LNCAP (cell line): ENCODE measurements at regions not wholly inside any gene's neighbourhood (a gene's known extent, or its start where the extent isn't known, plus 50 kb on each side); places are given as distances from the start of the nearest gene placed in this dataset.

Source experiments
- CTCF ChIP-seq: fragments of 450-650 bp; IDR thresholded peaks from 2 replicates; pipeline ENCODE4 v1.5.1; 2017; ENCODE audit warnings: mild to moderate bottlenecking

DNA sequence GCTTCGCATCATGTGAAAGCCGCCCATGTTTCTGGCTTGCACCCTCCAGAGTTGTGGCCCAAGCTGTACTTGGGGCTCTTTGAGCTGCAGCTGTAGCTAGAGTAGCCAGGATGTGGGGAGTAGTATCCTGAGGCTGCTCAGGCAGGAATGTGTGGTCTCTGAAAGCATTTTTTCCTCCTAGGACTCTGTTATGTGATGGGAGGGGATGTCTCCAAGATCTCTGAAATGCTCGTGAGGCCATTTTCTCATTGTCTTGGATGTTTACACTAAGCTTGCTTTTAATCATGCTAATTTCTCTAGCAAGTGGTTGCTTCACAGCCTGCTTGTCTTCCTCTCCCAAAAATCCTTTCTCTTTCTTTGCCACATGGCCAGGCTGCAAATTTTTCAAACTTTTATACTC lies 687.6 kb downstream of the DCDC2C start:
- no peak for TF ChIP-seq CTCF

DNA sequence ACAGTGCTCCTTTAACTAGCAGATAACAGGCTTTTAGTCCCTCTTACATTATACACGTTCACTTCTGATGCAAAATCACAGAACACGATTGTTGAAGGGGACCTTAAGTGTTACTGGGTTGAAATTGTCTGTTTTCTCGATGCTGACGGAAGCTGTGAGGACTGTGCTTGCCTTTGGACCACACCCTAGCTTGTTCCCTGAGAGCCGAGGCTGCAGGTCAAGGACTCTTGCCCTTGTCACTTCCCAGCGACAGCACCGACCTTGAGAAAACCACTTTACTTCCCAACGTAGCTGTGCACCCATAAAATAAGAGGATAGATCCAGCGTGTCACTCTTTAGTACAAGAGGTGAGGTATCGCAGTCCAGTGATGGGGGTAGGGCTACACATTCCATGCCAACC lies 701.0 kb downstream of the DCDC2C start:
- TF ChIP-seq CTCF: no peak

DNA sequence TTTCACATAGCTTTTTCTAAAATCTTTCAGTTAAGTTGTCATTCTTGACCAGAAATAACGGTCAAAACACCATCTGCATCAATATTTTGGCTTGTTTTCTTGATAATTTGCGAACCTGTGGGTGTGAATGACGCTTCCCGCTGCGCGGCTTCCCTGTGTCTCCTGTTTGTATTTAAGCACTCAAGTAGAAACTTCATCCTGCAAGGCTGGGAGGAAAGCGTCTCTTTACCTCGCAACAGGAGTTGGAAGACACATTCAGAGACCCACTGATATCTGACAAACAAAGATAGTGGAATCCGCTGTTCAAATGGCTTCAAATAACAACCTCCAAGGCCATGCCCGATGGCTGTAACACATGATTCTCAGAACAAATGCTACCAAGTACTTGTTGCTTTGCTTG lies 704.9 kb downstream of the DCDC2C start:
- no peak for TF ChIP-seq CTCF

GRCh38 chr2:4412637-4413187 lies 709.3 kb downstream of the DCDC2C start:
- TF ChIP-seq CTCF: no peak

- TF ChIP-seq CTCF: no peak
These were observed 711.8 kb downstream of the DCDC2C start for GRCh38 chr2:4415171-4415570.

DNA sequence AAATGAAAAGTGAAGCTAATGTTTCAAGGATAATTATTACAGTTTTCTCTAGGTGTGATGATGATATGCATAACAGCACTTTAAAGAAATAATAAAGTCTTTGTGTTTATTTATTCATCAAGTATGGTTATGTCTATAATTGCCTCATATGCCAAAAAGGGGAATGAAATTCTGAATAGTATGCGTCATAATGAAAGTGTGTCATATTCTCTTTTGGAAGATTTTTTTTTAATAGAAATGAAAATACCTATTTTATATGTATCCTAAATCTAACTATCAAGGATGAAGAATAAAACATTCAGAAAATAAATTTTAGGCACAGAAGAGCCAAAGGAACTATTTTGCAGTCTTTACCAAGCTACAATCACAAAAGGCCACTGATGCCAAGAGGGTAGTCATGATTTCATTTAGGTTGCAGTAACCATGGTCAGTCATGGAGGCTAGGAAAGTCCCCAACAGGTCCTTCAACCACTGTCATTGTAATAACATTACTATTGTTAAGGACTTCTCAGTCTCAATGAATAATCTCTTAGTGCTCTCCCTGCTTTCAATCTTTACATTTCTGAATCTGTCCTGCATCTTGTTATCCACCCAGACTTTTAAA lies 712.5 kb downstream of the DCDC2C start:
- no peak for TF ChIP-seq CTCF

DNA sequence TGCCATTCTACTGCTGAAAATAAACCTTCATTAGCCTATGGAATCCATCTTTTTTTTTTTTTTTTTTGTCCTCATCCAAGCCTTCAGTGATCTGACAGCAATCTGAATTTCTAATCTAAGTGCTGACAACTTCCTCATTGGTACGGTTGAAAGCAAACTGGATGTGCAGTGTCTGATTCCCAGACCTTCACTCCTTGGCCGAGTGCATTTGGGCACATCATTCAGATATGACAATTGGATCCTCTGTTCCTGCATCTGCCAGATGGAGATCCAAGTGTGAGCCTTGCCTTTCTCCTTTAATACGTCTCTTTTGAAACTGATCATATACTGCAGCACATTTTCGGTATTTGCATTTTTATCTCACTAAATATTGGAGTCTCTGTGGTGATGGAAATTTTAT lies 713.1 kb downstream of the DCDC2C start:
- no peak for TF ChIP-seq CTCF

DNA sequence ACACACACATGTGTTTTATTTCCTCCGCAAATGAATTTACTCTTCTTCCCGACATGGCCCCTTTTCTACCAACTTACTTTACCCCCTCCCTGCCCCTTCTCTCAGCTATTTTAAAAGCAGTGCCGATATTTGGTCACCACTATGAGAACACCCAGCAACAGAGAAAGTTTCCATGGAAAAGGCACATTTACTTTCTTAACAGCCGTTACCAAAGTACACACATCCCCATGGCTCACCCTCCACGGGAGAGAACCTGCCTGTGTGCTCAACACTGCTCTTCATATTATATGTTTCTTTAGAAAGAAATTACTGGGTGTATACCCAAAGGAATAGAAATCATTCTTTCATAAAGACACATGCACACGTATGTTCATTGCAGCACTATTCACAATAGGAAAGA lies 714.4 kb downstream of the DCDC2C start:
- no peak for TF ChIP-seq CTCF
